ENCODE measurements at regions not wholly inside any gene's neighbourhood (a gene's known extent, or its start where the extent isn't known, plus 50 kb on each side); places are given as distances from the start of the nearest gene placed in this dataset.
"Not testable (repeated sequence)": the region's sequence is repeated elsewhere in the genome, so short reads cannot be mapped to it uniquely, and the experiment has no call there.

DNA sequence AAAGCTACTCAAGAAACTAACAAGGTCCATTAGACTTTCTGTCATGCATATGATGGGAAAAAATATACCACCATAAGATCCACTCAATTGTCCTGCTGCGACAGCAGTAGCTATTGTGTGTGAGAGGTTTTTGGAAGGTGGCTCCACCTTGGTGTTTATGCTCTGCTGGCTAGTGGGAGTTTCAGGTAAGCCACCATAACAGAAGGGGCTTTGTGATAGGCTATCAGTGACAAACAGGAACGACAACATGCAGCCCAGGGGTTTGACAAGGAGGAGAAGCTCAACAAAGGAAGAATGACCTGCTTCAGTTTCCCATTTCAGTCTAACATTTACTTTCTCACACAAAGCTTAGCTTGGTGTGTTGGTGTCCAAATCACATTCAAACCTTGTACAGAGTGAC lies 182.6 kb downstream of the ATOH1 start:
- DNase-seq (ENCODE audit: low read depth in 4 of 4, low spot score in 2 of 4), result no peak

DNA sequence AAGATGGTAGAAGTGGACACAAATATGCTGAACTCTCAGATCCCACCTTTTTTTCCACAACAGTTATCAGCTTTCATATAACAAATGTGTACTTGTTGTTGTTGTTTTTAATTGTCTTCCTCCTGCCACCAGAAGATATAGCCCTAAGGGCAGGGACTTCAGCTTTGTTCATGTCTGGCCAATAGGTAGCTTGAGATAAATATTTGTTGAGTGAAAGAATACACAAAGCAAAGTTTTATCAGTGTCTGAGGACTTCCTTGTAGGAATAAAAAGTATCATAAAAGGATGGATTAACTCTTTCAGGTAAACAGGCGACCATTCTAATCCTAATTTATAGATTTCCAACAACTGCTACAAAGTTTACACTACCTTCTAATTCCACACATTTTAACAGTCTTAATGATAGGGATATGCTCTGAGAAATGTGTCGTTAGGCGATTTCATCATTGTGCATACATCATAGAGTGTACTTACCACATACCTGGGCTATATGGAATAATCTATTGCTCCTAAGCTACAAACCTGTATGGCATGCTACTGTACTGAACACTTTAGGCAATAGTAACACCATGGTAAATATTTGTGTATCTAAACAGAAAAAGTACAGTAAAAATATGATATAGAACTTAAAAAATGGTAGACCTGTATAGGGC lies 186.1 kb downstream of the ATOH1 start:
- no peak for DNase-seq (ENCODE audit: low read depth in 4 of 4, low spot score in 2 of 4)

DNA sequence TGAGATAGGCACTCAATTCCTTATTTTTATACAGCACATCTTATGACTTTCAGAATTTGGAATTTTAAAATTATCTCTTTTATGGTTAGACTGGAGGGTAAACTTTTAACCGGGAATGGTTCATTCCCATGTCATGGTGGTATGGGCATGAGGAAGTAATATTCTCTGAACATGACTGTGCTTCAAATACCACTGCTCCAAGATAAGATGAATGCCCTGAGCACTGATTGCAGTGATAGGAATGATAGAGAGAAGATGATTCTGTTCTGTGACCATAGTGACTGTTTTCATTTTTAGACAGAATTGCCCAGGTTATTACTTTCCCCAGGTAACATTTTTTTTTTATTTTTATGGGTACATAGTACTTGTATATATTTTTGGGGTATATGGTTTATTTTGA lies 187.4 kb downstream of the ATOH1 start:
- DNase-seq (ENCODE audit: low read depth in 4 of 4, low spot score in 2 of 4), result no peak

DNA sequence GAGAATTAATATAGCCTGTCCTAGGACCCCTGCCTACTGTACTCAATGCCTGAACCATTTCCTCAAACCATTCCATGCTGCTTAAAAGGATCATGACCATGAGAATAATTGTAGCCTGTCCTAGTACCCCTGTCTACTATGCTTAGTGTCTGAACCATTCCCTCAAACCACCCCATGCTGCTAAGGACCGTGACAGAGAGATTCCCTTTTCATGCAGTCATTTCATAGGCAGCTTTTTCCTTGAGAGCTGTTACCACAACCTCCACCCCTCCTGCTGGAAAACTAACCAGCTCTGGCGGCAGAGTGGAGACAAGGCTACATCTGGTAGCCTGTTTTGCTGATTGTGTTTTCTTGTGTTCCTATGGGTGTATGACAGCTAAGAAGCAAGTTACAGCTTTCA lies 174.9 kb upstream of the SMARCAD1 start:
- DNase-seq (ENCODE audit: low read depth in 4 of 4, low spot score in 2 of 4), result no peak

DNA sequence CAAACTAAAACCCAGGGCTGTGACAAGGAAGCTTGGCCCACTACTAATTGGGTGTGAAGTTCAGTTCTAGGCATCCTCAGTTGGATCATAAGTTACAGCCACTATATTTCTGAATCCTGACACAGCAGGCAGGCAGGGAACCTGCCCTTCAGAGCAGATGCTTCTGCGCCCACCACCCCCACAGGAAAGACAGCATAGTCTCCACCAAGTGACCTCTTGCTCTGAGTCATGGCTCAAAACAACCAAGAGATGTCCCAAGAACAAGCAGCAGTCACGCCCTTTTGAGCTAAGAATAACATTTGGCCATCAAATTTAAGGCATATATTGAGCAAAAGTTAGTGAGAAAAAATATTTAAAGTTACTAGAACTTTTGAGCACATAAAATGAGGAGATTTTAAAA lies 170.7 kb upstream of the SMARCAD1 start:
- DNase-seq (ENCODE audit: low read depth in 4 of 4, low spot score in 2 of 4), result no peak

DNA sequence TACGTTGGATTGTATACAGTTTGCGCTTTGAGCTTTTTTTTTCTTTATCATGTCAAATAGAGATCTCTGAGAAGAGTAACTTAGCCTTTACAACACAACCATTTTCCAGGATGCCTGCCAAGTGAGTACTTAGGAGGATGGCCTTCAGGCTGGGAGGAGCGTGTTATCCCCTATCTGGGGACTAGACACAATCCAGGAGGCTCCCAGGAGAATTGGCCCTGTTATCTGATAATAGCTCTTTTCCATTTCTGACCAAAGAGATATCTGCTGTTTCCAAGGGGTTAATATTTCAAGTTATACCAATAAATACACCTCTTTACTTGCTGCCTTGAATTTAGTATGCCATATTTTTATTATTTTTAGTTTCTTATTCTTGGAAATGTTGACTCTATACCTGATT lies 169.5 kb upstream of the SMARCAD1 start:
- DNase-seq (ENCODE audit: low read depth in 4 of 4, low spot score in 2 of 4), result no peak

DNA sequence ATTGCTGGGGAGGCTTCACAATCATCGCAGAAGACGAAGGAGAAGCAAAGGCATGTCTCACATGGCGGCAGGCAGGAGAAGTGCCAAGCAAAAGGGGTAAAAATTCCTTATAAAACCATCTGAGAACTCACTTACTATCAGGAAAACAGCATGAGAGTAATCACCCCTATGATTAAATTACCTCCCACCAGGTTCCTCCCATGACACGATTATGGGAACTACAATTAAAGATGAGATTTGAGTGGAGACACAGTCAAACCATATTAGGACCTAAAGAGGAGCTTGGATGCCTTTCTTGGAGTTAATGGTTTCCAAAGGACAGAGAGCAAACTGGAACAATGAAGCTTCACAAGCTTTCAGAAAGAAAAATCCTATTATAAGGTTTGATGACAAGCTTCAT lies 168.4 kb upstream of the SMARCAD1 start:
- DNase-seq (ENCODE audit: low read depth in 4 of 4, low spot score in 2 of 4), result no peak

DNA sequence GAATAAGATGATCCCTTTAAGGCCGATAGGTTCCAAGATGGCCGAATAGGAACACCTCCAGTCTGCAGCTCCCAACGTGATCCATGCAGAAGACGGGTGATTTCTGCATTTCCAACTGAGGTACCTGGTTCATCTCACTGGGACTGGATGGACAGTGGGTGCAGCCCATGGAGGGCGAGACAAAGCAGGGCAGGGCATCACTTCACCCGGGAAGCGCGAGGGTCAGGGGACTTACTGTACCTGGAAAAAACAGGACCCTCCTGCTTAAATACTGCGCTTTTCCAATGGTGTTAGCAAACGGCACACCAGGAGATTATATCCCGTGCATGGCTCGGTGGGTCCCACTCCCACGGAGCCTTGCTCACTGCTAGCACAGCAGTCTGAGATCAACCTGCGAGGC lies 163.2 kb upstream of the SMARCAD1 start:
- not testable (repeated sequence) for DNase-seq (ENCODE audit: low read depth in 4 of 4, low spot score in 2 of 4)

DNA sequence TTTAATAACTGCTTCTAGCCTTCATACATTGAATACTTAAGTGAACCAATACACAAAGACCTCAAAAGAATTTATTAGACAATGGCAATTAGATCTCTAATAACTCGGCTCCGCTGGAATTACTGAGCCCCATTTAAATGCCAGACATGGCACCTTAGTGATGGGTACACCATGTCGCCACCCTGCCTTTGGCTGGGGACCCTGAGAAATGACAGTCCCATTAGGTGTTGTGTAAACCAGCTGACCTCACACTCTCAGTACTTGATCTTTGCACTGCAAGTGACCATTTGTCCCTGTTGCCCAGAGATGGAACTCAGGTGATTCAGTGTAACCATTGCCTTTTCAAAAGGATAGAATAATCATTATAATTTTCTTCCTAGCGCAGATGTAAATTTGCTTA lies 144.6 kb upstream of the SMARCAD1 start:
- no peak for DNase-seq (ENCODE audit: low read depth in 4 of 4, low spot score in 2 of 4)

DNA sequence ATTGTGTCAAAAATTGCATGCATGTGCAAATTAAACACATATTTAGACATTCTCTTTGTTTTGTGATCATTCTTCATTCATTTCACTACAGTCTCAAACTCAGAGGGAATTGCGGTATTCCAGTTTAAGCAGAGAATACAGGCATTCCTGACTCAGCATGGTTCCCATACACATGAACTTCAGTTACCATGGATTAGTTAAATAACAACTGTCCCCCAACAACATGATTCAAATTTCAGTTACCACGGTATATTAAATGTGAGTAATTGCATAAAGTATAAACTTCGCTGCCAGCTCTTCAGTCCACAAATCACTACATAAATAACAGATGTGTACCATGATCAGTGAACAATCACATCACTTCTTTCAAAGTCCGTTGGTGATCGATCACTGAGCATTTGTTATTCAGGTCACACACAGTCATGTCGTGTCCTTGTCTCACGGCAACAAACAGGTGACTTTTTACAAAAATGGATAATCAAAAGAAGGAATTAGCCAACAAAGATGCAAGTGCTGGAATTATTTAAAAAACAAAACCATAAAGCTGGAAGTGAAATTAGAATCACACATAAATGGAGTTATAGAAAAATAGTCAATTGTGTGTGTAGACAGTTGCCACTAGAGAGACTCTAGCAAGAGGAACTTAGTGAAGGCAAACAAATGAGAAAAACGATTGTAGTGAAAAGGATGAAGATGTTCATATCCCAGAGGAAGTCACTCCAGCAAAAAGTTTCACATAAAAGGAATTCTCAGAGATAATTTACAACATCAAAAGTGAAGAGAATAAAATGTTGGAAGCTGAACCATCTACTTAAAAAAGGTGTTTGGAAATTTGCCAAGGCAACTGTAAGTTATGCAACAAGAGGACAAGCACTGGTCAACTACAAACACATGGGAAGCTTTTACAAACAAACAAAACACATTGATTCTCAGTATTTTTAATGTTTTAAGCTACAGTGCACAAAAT lies 138.6 kb upstream of the SMARCAD1 start:
- no peak for DNase-seq (ENCODE audit: low read depth in 4 of 4, low spot score in 2 of 4)

DNA sequence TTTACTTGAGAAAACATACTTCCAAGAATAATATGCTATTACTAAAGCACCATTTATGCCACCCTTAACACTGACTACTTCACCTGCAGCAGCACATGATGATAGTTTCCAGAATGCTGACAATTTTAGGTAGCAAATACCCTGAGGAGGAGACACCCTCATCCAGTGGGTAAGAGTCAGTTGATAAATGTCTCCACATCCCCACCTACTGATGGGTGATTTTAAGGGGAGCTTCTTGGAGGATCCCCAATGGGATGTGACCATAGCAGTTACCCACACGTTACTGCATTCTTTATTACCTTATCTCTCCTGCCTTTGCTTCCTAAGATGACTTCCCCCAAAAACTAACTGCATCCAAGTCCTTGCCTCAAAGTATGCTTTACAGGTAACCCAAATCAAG lies 131.2 kb upstream of the SMARCAD1 start:
- DNase-seq (ENCODE audit: low read depth in 4 of 4, low spot score in 2 of 4), result no peak

DNA sequence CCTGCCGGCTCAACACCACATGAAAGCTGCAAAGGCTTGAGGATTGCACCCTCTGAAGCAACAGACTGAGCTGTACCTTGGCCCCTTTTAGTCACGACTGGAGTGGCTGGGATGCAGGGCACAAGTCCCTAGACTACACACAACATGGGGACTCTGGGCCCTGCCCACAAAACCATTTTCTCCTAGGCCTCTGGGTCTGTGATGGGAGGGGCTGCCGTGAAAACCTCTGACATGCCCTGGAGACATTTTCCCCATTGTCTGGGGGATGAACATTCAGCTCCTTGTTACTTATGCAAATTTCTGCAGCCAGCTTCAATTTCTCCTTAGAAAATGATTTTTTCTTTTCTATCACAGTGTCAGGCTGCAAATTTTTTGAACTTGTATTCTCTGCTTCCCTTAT lies 123.5 kb upstream of the SMARCAD1 start:
- DNase-seq (ENCODE audit: low read depth in 4 of 4, low spot score in 2 of 4), result no peak

DNA sequence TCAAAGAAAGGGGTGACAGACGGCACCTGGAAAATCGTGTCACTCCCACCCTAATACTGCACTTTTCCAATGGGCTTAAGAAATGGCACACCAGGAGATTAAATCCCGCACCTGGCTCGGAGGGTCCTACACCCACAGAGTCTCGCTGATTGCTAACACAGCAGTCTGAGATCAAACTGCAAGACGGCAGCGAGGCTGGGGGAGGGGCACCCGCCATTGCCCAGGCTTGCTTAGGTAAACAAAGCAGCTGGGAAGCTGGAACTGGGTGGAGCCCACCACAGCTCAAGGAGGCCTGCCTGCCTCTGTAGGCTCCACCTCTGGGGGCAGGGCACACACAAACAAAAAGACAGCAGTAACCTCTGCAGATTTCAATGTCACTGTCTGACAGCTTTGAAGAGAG lies 108.5 kb upstream of the SMARCAD1 start:
- DNase-seq (ENCODE audit: low read depth in 4 of 4, low spot score in 2 of 4), result not testable (repeated sequence)

DNA sequence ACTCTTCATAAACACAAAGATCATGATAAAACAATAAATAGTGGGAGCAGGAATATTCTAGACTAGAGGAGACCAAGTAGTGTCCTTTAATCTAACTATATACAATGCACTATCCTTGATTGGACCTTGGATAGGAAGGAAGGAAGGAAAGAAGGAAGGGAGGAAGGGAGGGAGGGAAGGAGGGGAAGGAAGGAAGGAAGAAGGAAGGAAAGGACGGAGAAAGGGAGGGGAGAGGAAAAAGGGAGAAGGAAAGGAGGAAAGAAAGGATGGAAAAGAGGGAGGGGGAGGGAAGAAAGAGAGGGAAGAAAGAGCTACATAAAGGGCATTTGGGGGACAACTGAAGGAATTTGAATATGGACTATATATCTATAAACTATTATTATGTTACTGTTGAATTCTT lies 95.0 kb upstream of the SMARCAD1 start:
- no peak for DNase-seq (ENCODE audit: low read depth in 4 of 4, low spot score in 2 of 4)

DNA sequence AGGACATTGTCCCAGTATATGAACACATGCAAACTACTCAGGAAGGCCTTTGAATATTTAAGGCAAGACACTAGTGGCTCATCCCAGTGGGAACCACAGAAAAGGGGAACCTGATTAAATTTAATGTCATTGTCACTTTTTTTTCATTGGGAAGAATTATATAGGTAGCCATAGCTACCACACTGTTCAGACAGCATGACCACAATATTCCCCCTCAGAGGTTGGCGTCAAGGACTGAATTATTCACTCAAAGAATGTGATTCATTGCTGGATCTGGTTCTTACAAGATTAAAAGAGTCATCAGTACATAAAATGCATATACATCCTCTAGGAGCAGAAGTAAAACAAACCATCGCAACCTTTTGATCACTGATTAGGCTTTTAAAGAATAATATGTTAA lies 92.0 kb upstream of the SMARCAD1 start:
- DNase-seq (ENCODE audit: low read depth in 4 of 4, low spot score in 2 of 4), result no peak

DNA sequence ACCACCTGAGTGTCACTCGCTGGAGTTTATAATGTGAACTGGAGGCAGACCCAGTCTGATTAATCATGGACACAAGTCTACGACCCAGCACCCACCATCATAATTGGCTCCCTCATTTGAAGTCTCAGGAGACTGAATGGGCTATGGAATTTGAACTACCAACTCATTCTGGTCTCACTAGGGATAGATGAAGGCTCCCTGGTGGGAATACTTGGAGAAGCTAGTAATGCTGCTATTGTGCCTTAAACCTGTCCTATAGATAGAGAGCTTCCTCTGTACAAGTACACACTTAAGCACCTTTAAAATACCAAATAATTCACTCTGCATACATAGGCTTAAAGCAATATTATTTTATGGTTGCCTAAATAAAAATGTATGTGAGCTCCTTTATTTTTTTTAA lies 90.8 kb upstream of the SMARCAD1 start:
- no peak for DNase-seq (ENCODE audit: low read depth in 4 of 4, low spot score in 2 of 4)

DNA sequence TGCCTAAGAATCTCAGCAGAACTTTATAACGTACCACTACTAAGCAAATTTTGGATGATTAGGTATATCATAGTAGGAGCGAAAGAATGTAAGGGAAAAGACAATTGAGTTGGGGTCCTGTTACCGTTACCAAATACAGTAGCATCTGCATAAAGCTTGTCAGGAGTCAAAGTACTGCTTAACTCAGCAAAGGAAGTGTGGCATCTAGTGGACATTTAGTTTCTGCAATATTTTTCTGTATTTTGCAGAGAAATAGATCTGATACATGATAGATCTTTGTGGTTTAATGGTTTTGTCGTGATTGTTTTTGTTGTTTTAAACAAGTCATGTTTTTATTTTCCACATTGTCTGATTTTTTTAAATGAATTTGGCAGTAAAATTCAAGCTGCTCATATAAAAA lies 81.0 kb upstream of the SMARCAD1 start:
- DNase-seq (ENCODE audit: low read depth in 4 of 4, low spot score in 2 of 4), result peak in 1 of 4 donors; percentile 7

DNA sequence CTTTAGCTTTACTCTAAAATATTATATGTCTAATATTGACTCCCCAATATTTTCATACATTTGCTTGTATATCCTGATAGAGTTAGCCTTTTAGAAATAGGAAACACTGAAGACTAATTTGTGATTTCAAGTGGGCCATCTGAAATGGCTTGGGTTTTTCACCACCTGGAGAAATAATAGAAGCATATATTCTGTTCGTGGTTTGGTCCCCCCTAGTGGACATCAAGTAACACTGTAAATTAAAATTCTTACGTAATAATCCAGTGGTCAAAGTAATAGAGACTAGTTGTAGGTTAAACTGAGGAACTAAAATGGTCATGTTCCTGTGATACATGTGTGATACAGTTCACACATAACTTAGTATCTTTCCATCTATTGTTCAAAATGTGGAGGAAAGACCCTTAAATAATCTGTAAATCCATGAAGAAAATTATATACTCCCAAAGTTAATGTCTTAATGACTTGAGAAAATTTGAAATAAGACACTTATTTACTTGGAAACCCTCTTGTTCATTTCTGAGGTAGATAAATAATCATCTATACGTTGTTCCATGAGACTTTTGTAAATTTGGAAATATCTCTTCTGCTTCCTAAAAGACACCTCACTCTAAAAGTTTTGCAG lies 79.8 kb upstream of the SMARCAD1 start:
- DNase-seq (ENCODE audit: low read depth in 4 of 4, low spot score in 2 of 4), result peak in 1 of 4 donors; percentile 12

DNA sequence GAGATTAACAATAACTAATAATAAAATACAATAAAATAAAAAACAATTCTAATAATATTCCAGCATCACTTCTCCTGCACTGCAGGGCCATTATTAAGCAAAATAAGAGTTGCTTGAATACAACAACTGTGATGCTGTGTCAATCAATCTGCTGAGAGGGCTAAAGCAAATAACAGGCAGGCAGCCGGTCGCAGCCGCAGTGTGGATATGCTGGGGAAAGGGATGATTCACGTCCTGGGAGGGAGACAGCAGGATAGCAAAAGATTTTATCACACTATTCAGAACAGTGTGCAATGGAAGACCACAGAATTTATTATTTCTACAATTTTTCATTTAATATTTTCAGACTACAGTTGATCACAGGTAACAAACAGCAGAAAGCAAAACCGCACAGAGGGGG lies 76.5 kb upstream of the SMARCAD1 start:
- no peak for DNase-seq (ENCODE audit: low read depth in 4 of 4, low spot score in 2 of 4)

DNA sequence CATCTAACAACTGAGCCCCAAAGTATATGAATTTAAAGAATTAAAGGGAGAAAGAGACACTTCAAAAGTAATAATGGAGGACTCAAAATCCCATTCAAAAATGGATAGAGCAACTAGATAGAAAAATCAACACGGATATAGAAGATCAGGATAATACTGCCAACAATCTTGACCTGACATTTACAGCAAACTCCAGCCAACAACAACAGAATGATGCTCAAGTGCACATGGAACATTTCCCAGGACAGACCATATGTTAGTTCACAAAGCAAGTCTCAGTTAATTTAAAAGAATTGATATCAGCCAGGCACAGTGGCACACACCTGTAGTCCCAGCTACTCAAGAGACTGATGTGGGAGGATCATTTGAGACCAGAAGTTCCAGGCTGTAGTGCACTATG lies 72.0 kb upstream of the SMARCAD1 start:
- DNase-seq (ENCODE audit: low read depth in 4 of 4, low spot score in 2 of 4), result no peak

DNA sequence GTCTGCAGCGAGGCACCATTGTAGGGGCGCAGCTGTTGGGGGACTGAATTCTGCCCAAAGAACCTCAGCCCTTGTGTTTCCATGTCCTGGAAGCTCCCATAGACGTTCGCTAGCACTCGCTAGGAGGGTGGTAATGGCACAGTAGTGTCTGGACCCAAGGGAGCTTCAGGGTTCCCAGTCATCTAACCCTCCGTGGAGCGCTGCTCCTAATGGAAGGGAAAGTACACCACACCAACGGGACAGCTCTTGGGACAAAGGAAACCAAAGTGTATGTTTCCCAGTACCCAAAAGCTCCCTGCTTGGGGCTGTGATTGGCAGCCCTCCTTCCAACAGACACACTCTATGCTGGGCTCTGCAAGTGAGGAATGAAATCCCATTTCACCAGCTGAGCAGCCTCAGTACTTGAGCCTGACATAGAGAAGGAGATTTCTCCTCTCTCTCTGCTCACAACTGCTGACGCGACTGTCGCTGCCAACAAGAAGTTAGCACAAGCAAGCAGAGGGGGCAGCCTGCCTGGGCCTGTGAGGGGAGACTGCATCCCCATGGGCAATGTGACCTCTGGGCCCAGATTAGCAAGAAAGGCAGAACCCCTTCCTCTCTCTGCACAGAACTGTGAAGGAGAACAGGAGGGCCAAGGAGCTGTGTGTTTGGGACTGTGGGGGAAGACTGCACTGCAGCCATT lies 67.6 kb upstream of the SMARCAD1 start:
- no peak for DNase-seq (ENCODE audit: low read depth in 4 of 4, low spot score in 2 of 4)

Measured in left renal cortex interstitium (tissue), 4 donors.